ENCODE measurements at regions not wholly inside any gene's neighbourhood (a gene's known extent, or its start where the extent isn't known, plus 50 kb on each side); places are given as distances from the start of the nearest gene placed in this dataset.

DNA sequence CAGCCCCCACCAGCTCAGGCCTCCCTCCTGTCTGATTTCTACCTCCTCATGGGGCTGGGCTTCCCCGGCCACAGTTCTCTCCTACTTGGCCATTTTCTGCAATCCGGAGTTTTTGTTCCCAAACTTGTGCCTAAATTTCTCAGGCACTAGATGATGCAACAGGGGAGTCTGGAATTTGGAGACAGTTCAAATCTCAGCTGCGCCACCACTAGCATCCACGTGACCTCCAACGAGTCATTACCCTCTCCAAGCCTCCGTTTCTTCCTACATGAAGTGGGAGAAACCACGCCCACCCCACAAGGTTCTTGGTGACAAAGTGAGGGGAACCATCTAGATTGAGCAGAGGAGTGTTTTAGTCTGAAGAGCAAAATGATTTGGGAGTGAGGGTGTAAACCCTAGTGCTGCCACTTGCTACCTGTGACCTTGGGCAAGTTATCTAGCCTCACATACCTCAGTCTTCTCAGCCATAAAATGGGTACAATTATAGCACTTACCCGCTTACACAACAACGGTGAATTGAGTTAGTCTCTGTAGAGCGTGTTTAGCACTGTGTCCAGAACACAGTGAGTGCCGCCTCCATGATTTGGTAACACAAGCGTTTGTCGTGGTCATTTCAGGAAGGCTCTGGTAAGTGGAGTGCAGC, 61.4 kb upstream of the ASAP2 start:
- no peaks in the 10 kb centered on the region for H3K9me3 ChIP-seq (ENCODE audit: control insufficient read depth, low read length)
- no peaks in the 10 kb centered on the region for H3K36me3 ChIP-seq (ENCODE audit: control insufficient read depth, insufficient read depth, low read length)
- H3K4me3 ChIP-seq (ENCODE audit: insufficient read depth, low read depth, low read length), result no peak overlapping the region
- H3K27ac ChIP-seq (ENCODE audit: insufficient read depth, low read depth, low read length, poor library complexity, severe bottlenecking), result no peak overlapping the region
- 89 to 93% methylated on average over 13 of the region's 13 CpGs for WGBS, 2 experiments
- no peaks in the 10 kb centered on the region for H3K4me1 ChIP-seq (ENCODE audit: control insufficient read depth, insufficient read depth, low read length)
- H3K27me3 ChIP-seq (ENCODE audit: control insufficient read depth, insufficient read depth, low read length, poor library complexity, severe bottlenecking), result peaks cover 32% of the 10 kb centered on the region

DNA sequence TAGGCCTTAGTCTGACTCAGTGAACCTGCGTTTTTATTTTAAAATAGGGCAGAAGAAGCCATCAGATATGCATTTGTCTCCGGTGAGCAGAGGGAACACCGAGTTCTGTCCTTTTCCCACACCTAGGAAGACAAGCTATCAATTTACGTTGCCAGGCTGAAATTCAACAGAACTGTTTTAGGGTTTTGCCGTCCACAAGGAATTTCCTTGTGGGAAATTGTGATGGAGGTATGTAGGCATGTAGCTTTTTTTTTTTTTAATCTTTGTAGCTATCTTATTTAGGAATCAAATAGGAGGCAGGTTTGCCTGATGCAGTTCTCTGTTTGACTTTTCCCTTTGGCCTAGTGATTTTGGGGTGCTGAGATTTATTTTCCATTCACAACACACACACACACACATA, 62.0 kb upstream of the ASAP2 start:
- Histone ChIP-seq H3K27ac (ENCODE audit: insufficient read depth, low read depth, low read length, poor library complexity, severe bottlenecking) (no peak overlapping the region), H3K36me3 (ENCODE audit: control insufficient read depth, insufficient read depth, low read length) (no peaks in the 10 kb centered on the region), H3K4me3 (ENCODE audit: insufficient read depth, low read depth, low read length) (no peak overlapping the region), H3K9me3 (ENCODE audit: control insufficient read depth, low read length) (no peaks in the 10 kb centered on the region), H3K4me1 (ENCODE audit: control insufficient read depth, insufficient read depth, low read length) (no peaks in the 10 kb centered on the region), H3K27me3 (ENCODE audit: control insufficient read depth, insufficient read depth, low read length, poor library complexity, severe bottlenecking) (peaks cover 32% of the 10 kb centered on the region)
- 96% methylated on average over 5 of the region's 5 CpGs for WGBS, 2 experiments

DNA sequence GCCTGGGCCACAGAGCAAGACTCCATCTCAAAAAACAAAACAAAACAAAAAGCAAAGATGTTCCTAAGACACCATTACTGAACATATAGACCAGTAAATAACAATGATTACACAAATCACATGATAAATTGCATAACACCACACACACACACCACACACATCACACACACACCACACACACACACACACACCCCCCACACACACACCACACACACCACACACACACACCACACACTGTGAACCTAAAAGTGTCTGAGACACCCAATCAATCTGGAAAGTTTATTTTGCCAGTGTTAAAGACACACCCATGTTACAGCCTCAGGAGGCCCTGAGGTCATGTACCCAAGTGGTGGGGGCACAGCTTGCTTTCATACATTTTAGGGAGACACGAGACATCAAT, 62.6 kb upstream of the ASAP2 start:
- 97 to 100% methylated on average over 1 of the region's 1 CpG for WGBS, 2 experiments
- no peaks in the 10 kb centered on the region for H3K9me3 ChIP-seq (ENCODE audit: control insufficient read depth, low read length)
- H3K4me1 ChIP-seq (ENCODE audit: control insufficient read depth, insufficient read depth, low read length), result no peaks in the 10 kb centered on the region

DNA sequence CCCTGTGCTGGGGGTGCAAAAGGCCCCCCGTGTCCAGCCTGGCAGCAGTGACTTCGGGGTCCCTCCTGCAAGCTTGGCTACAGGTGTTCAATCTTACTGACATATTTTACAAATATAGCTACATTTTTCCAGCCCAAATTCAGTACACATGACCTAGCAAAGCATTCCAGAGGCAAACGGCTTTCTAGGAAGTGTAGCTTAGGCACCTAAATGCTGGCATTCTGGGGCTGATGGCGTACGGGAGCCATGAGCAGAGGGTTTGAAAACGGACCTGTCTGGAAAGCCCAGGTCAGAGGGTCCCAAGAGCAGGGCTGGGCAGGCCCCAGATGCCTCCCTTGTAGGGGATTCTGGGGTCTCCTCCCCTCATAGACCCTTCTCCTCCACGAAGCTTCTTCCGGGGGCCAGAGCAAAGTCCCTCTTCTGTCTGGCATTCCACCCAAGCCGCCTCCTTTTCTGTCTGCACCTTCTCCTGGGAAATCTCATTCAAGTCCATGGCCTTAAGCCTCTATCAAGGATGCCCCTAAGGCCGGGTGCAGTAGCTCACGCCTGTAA, 63.3 kb upstream of the ASAP2 start:
- Histone ChIP-seq H3K36me3 (ENCODE audit: control insufficient read depth, insufficient read depth, low read length) (no peaks in the 10 kb centered on the region), H3K27me3 (ENCODE audit: control insufficient read depth, insufficient read depth, low read length, poor library complexity, severe bottlenecking) (peaks cover 32% of the 10 kb centered on the region), H3K9me3 (ENCODE audit: control insufficient read depth, low read length) (no peaks in the 10 kb centered on the region), H3K27ac (ENCODE audit: insufficient read depth, low read depth, low read length, poor library complexity, severe bottlenecking) (no peak overlapping the region), H3K4me3 (ENCODE audit: insufficient read depth, low read depth, low read length) (peak overlapping the region; percentile 18), H3K4me1 (ENCODE audit: control insufficient read depth, insufficient read depth, low read length) (no peaks in the 10 kb centered on the region)
- WGBS, 2 experiments, result 84 to 86% methylated on average over 11 of the region's 11 CpGs

More for the DNA sequence above, 62.6 kb upstream of the ASAP2 start:
- Histone ChIP-seq H3K36me3 (ENCODE audit: control insufficient read depth, insufficient read depth, low read length) (no peaks in the 10 kb centered on the region), H3K4me3 (ENCODE audit: insufficient read depth, low read depth, low read length) (no peak overlapping the region), H3K27ac (ENCODE audit: insufficient read depth, low read depth, low read length, poor library complexity, severe bottlenecking) (no peak overlapping the region), H3K27me3 (ENCODE audit: control insufficient read depth, insufficient read depth, low read length, poor library complexity, severe bottlenecking) (peaks cover 32% of the 10 kb centered on the region)

DNA sequence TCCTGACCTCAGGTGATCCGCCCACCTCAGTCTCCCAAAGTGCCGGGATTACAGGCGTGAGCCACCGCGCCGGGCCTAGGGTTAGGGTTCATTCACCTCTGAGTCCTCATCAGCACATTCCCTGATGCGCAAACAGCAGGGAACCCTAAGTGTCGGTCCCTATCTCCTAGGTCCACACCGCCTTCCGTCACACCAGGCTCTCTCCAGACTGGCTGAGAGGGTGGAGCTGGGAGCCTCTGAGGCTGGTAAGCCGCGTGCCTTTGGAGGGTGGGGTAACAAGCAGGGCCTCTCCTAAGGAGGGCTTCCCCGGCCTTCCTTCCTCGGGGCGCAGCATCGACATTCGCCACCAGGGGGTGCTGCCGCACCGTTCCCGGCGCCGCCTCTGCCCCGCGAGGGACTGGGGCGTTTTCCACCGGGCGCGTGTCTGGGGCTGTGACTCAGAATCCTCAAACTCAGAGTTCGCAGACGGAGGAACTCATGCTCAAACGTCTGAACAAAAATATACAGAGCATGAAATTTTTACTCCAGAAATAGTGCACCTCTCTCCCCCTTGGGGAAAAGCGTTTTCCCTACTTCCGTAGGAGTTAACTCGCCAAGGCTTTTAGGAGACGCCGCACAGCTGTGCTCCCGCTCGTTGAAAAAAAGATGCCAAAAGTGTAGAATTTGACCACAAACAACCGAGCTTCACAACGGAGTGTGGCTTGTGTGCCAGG, 63.9 kb upstream of the ASAP2 start:
- Histone ChIP-seq H3K36me3 (ENCODE audit: control insufficient read depth, insufficient read depth, low read length) (no peaks in the 10 kb centered on the region), H3K27ac (ENCODE audit: insufficient read depth, low read depth, low read length, poor library complexity, severe bottlenecking) (no peak overlapping the region), H3K4me1 (ENCODE audit: control insufficient read depth, insufficient read depth, low read length) (no peaks in the 10 kb centered on the region), H3K4me3 (ENCODE audit: insufficient read depth, low read depth, low read length) (peak overlapping the region; percentile 18), H3K9me3 (ENCODE audit: control insufficient read depth, low read length) (no peaks in the 10 kb centered on the region), H3K27me3 (ENCODE audit: control insufficient read depth, insufficient read depth, low read length, poor library complexity, severe bottlenecking) (peaks cover 32% of the 10 kb centered on the region)
- WGBS, 2 experiments, result 14 to 15% methylated on average over 40 of the region's 40 CpGs

DNA sequence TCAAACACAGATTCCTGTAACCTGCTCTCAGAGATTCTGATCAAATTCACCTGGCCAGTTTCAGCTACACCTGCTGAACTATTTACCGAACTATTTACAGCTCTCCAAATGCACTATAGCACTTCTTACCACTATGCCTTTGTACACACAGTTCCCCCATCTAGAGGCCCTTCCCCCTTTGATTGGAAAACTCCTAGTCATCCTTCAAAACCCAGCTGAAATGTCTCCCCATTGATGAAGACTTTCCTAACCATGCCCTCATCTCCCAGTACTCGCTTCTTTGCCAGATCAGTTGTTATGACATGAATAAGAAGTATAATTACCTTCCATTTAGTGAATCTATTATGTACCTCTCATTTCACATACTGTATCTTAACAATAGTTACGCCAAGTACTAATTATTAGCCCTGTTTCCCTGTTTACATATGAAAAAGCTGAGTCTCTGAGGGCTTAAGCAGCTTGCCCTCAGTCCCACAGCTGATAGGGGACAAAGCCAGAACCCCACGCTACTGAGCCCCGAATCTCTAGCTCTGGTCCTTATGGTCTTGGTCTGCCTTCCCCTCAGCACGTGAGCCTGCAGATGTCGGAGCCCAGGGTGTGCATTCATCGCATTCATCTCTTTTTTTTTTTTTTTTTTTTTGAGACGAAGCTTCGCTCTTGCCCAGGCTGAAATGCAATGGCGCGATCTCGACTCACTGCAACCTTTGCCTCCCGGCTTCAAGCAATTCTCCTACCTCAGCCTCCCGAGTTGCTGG, 64.7 kb upstream of the ASAP2 start:
- no peaks in the 10 kb centered on the region for H3K9me3 ChIP-seq (ENCODE audit: control insufficient read depth, low read length)
- WGBS, 2 experiments, result 85 to 90% methylated on average over 14 of the region's 15 CpGs
- H3K4me3 ChIP-seq (ENCODE audit: insufficient read depth, low read depth, low read length), result no peak overlapping the region
- H3K27me3 ChIP-seq (ENCODE audit: control insufficient read depth, insufficient read depth, low read length, poor library complexity, severe bottlenecking), result peaks cover 32% of the 10 kb centered on the region
- no peak overlapping the region for H3K27ac ChIP-seq (ENCODE audit: insufficient read depth, low read depth, low read length, poor library complexity, severe bottlenecking)
- H3K4me1 ChIP-seq (ENCODE audit: control insufficient read depth, insufficient read depth, low read length), result no peaks in the 10 kb centered on the region
- no peaks in the 10 kb centered on the region for H3K36me3 ChIP-seq (ENCODE audit: control insufficient read depth, insufficient read depth, low read length)

DNA sequence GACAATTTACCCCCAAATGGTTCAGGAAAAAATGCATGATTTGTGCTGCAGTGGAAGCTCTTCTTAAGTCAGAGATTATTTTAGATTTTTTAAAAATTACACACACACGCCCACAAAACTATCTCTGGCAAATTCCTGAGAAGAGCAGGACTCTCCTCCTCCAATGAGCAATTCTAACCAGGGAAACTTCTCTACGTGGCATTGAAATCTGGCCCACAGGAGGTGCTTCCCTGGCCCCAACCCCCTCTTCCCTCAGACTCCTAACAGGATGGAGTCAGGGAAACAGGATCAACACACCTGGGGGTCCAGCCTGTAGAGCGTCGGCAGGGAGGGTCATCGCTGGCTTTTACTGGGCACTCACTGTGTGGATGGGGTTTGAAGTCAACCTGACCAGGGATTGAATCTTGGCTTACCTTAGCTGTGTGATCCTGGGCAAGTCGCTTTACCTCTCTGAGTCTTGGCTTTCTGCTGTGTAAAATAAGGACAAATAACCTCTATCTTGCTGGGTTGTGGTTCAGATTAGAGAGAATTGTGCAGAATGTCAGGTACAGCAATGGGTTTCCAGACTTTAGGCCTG, 65.4 kb upstream of the ASAP2 start:
- 80 to 83% methylated on average over 6 of the region's 6 CpGs for WGBS, 2 experiments
- H3K9me3 ChIP-seq (ENCODE audit: control insufficient read depth, low read length), result no peaks in the 10 kb centered on the region
- no peak overlapping the region for H3K4me3 ChIP-seq (ENCODE audit: insufficient read depth, low read depth, low read length)
- H3K27me3 ChIP-seq (ENCODE audit: control insufficient read depth, insufficient read depth, low read length, poor library complexity, severe bottlenecking), result peaks cover 32% of the 10 kb centered on the region
- H3K4me1 ChIP-seq (ENCODE audit: control insufficient read depth, insufficient read depth, low read length), result no peaks in the 10 kb centered on the region
- no peaks in the 10 kb centered on the region for H3K36me3 ChIP-seq (ENCODE audit: control insufficient read depth, insufficient read depth, low read length)
- no peak overlapping the region for H3K27ac ChIP-seq (ENCODE audit: insufficient read depth, low read depth, low read length, poor library complexity, severe bottlenecking)

DNA sequence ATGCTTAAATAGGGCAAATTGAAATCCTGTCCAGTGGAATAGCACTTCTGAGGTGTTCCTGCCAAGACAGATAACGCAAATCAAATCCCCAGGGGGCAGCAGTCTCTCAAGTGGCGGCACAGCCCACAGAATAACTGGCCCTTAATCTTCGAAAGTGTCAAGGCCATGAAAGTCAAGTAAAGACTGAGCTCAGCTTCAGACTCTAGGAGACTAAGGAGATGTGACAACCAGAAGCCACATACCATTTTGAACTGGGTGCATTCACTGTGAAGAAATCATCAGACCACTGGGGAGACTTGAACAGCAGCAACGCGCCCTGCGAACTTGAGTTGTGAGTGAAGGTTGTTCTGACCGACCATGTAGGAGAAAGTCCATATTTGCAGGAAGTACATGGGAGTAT, 66.0 kb upstream of the ASAP2 start:
- 91% methylated on average over 7 of the region's 7 CpGs for WGBS, 2 experiments
- Histone ChIP-seq H3K4me3 (ENCODE audit: insufficient read depth, low read depth, low read length) (no peak overlapping the region), H3K27me3 (ENCODE audit: control insufficient read depth, insufficient read depth, low read length, poor library complexity, severe bottlenecking) (peaks cover 32% of the 10 kb centered on the region), H3K9me3 (ENCODE audit: control insufficient read depth, low read length) (no peaks in the 10 kb centered on the region), H3K36me3 (ENCODE audit: control insufficient read depth, insufficient read depth, low read length) (no peaks in the 10 kb centered on the region), H3K27ac (ENCODE audit: insufficient read depth, low read depth, low read length, poor library complexity, severe bottlenecking) (no peak overlapping the region), H3K4me1 (ENCODE audit: control insufficient read depth, insufficient read depth, low read length) (no peaks in the 10 kb centered on the region)

DNA sequence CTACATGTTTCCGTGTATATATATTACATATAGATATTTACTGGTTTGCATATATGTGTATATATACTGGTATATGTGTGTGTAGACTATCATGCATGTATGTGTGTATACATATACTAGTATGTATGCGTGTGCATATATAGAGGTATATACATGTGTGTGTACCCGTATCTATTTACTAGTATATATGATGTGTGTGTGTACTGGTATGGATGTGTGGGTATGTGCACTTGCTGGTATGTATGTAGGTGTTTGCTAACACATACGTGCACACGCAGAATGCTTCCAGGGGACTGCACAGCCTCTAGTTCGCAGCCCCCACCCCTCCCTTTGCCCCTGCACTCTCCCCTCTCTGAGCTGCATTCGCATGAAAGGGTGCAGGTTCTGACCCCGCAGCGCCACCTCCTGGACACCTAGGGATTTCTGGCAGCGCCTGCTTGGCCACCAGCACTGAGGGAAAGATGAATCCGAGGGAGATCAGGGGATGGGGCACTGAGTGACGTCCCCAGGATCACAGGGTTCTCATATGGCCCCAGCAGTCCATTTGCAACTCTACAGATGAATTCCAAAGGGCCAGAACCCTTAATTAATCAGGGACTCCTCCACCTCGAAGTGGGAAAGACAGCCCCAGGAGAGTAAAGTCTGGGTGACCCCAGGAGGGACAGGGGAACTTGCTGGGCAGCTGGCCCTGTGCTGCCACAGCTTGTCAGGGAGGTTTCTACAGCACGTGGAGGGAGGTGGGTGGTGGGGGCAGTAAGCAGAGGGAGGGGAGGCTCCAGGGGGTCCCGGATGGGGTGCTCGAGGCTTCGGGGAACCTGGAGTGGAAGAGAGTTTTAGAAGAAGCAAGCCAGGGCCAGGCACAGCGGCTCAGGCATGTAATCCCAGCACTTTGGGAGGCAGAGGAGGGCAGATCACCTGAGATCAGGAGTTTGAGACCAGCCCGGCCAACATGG, 66.8 kb upstream of the ASAP2 start:
- Histone ChIP-seq H3K4me3 (ENCODE audit: insufficient read depth, low read depth, low read length) (no peak overlapping the region), H3K27me3 (ENCODE audit: control insufficient read depth, insufficient read depth, low read length, poor library complexity, severe bottlenecking) (peaks cover 28% of the 10 kb centered on the region), H3K36me3 (ENCODE audit: control insufficient read depth, insufficient read depth, low read length) (no peaks in the 10 kb centered on the region), H3K9me3 (ENCODE audit: control insufficient read depth, low read length) (no peaks in the 10 kb centered on the region), H3K27ac (ENCODE audit: insufficient read depth, low read depth, low read length, poor library complexity, severe bottlenecking) (no peak overlapping the region), H3K4me1 (ENCODE audit: control insufficient read depth, insufficient read depth, low read length) (no peaks in the 10 kb centered on the region)
- WGBS, 2 experiments, result 40% methylated on average over 18 to 19 of the region's 19 CpGs

All from ectodermal cell (in vitro differentiated cells).